Activated CD4-positive, alpha-beta T cell treated with anti-CD3 and anti-CD28 coated beads for 24 hours (primary cell): ENCODE measurements at regions not wholly inside any gene's neighbourhood (a gene's known extent, or its start where the extent isn't known, plus 50 kb on each side); places are given as distances from the start of the nearest gene placed in this dataset.
"Not testable (repeated sequence)": the region's sequence is repeated elsewhere in the genome, so short reads cannot be mapped to it uniquely, and the experiment has no call there.

Experiments used
- DNase-seq, 2 donors: peaks; one replicate each; pipeline ENCODE4 v3.0.0-alpha.2; 2020; ENCODE audit warnings: low read depth in 2 of 2

DNA sequence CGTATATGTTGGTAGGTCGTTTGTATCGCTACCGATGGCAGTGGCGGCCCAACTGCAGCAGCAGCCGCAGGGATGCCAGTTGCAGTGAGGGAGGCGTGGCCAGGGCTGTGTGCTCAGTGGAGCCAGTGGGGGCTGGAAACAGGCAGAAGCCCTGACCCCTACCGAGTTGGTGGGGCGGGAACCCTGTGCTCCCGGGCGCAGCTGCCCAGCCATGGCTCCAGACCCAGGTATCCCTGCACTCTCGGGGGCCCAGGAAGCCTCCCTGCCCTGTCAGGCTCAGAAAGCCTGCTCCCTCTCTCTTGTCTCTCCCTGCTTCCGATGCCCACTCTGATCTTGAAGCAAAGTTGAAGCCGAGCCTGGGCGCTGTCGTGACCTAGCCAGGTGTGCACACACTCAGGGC, 78.6 kb upstream of the ITGB1 start:
- DNase-seq, result no peak

- no peak for DNase-seq
Measured at GRCh38 chr10:33035411-33035810, 77.4 kb upstream of the ITGB1 start.

GRCh38 chr10:33034931-33035330, 76.9 kb upstream of the ITGB1 start:
- no peak for DNase-seq

DNA sequence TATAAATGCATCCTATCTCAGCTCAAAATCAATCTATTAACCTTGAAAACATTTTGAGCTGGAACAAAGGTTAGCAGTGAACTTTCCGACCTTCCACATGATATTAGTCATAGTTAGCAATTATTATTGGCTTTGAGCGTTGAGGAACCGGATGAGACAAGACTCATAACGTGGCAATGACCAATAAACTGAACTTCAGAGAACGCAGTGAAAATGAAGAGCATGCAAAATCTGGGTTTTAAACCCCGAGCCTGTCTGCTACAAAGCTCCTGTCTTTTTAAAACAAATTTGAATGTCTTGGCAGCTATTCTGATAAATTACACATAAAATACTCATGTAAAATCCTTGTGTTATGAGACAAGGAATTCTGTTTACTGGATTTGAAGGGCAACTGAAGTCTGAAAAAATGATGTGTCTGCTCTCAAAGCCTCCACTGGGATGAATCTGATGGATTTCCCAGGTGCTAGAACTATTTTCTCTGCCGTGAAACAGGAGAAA, 74.7 kb upstream of the ITGB1 start:
- no peak for DNase-seq

GRCh38 chr10:33031815-33032653, 74.0 kb upstream of the ITGB1 start:
- DNase-seq, result no peak

DNA sequence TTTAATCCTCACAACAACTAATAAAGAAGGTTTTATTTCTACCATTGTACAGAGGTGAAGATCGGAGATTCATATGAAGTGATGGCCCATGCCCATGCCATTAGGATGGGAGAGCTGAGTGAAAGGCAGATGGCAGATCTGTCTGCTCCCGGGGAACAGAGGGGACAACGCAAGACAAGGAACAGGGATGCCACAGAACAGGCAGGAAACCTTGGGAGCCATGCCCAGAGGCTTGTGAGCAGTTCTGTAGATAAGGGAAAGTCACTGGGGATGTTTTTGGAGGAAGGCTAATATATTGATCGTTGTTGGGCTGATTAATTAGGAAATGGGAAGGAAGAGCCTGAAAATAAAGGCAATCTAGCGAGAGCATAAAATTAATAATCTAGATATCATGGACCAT, 73.1 kb upstream of the ITGB1 start:
- DNase-seq, result no peak

- not testable (repeated sequence) for DNase-seq
Measured at GRCh38 chr10:33028515-33028914, 70.5 kb upstream of the ITGB1 start.

DNA sequence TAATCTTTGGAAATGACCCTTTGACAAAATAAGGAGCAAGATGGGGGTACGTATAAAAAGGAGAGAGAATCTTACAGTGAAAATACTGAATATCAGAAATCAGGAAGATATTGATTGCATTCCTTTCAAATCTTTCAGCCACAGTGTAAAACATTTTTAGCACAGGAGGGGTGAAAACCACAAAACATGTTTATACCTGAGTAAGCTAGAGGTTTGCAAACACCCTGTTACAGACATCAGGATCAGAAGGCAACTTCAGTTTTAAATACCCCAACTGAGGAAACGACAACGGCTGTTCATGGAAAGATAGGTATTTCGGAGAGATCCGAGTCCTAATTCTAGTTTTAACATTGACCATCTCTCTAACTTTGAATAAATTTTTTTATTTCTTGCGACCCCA, 69.1 kb upstream of the ITGB1 start:
- no peak for DNase-seq

- DNase-seq, result no peak
Measured at GRCh38 chr10:33026422-33026821, 68.4 kb upstream of the ITGB1 start.

GRCh38 chr10:33025910-33026309, 67.9 kb upstream of the ITGB1 start:
- no peak for DNase-seq

GRCh38 chr10:33025039-33025438, 67.0 kb upstream of the ITGB1 start:
- no peak for DNase-seq

GRCh38 chr10:33022691-33023090, 64.7 kb upstream of the ITGB1 start:
- DNase-seq, result no peak

GRCh38 chr10:33022090-33022489, 64.1 kb upstream of the ITGB1 start:
- DNase-seq, result no peak

- no peak for DNase-seq
Measured at GRCh38 chr10:33016988-33017387, 59.0 kb upstream of the ITGB1 start.

GRCh38 chr10:33015761-33016547, 57.9 kb upstream of the ITGB1 start:
- no peak for DNase-seq

GRCh38 chr10:33013331-33013730, 55.3 kb upstream of the ITGB1 start:
- DNase-seq, result not testable (repeated sequence)

- DNase-seq, result no peak
Measured at GRCh38 chr10:33012306-33012705, 54.3 kb upstream of the ITGB1 start.

DNA sequence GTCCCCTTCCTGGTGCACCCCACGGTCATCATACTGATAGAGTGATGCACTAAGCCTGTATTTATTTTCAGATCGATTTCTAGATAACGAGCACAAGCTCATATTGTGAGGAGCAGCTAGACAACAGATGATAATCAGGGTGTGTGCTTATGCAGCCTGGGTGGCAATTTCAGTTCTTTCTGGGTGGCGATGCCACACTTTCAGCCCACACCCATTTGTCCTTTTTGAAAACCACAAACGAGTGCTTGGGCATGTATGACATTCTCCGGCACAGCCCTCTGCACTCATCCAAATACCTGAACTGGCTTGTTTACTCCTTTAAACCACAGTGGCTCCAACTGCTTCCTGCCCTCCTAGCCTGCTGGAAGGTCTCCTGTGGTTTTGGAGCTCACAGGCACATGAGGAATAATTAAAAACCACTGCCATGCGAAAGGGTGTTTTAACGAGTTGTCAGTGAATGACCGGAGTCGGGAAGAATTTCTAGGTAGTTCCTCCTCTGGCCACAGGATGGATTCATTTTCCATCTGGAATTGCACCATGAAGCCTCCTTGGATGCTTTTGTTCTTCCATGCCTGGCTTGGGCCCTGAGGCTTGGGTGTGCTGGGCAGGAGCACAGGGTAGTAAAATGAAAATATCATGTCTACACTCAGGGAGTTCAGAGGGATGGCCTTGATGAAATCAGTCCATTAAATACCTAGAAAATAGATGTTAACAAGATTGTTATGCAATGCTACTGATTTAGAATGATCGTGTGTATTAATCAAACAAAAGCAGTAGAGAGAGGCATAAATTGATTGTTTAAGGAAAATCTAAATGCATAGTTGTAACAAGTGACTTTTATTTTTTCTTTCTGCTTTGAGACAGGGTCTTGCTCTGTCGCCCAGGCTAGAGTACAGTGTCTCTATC, 52.4 kb upstream of the ITGB1 start:
- DNase-seq, result no peak

GRCh38 chr10:33009244-33010131, 51.5 kb upstream of the ITGB1 start:
- no peak for DNase-seq

- DNase-seq, result peak; percentile 48 to 68
Measured at GRCh38 chr10:33008499-33009243, 50.6 kb upstream of the ITGB1 start.
